GM19467 (cell line): ENCODE measurements at regions not wholly inside any gene's neighbourhood (a gene's known extent, or its start where the extent isn't known, plus 50 kb on each side); places are given as distances from the start of the nearest gene placed in this dataset.

Experiments
- ATAC-seq: cut with Tn5 transposase; IDR thresholded peaks from one replicate; pipeline ENCODE4 v1.9.1; 2021; ENCODE audit warnings: mild to moderate bottlenecking, moderate library complexity; ENCODE audit not compliant: unreplicated experiment

GRCh38 chr5:96140496-96140895 is 178.8 kb upstream of the ELL2 start:
- no peak for ATAC-seq

- ATAC-seq: no peak
Observed at GRCh38 chr5:96140084-96140483, 178.4 kb upstream of the ELL2 start.

GRCh38 chr5:96134886-96135285 is 173.2 kb upstream of the ELL2 start:
- ATAC-seq: no peak

GRCh38 chr5:96133341-96134079 is 171.9 kb upstream of the ELL2 start:
- ATAC-seq: no peak

- no peak for ATAC-seq
Observed at GRCh38 chr5:96129276-96129675, 167.6 kb upstream of the ELL2 start.

GRCh38 chr5:96128204-96128864 is 166.7 kb upstream of the ELL2 start:
- ATAC-seq: no peak

GRCh38 chr5:96127538-96127937 is 165.9 kb upstream of the ELL2 start:
- ATAC-seq: no peak

- no peak for ATAC-seq
Observed at GRCh38 chr5:96125231-96125891, 163.7 kb upstream of the ELL2 start.

- no peak for ATAC-seq
Observed at GRCh38 chr5:96124589-96124988, 162.9 kb upstream of the ELL2 start.

- no peak for ATAC-seq
Observed at GRCh38 chr5:96123418-96123817, 161.8 kb upstream of the ELL2 start.

GRCh38 chr5:96121364-96121763 is 159.7 kb upstream of the ELL2 start:
- no peak for ATAC-seq

GRCh38 chr5:96120120-96120519 is 158.5 kb upstream of the ELL2 start:
- no peak for ATAC-seq

GRCh38 chr5:96117771-96118651 is 156.4 kb upstream of the ELL2 start:
- no peak for ATAC-seq

GRCh38 chr5:96115147-96115807 is 153.6 kb upstream of the ELL2 start:
- no peak for ATAC-seq

GRCh38 chr5:96114736-96115135 is 153.1 kb upstream of the ELL2 start:
- ATAC-seq: no peak

- no peak for ATAC-seq
Observed at GRCh38 chr5:96113170-96113939, 151.7 kb upstream of the ELL2 start.

GRCh38 chr5:96112703-96113102 is 151.1 kb upstream of the ELL2 start:
- ATAC-seq: no peak

- no peak for ATAC-seq
Observed at GRCh38 chr5:96112123-96112670, 150.5 kb upstream of the ELL2 start.

GRCh38 chr5:96111080-96111756 is 149.6 kb upstream of the ELL2 start:
- no peak for ATAC-seq
